Type B pancreatic cell (in vitro differentiated cells): ENCODE measurements at regions not wholly inside any gene's neighbourhood (a gene's known extent, or its start where the extent isn't known, plus 50 kb on each side); places are given as distances from the start of the nearest gene placed in this dataset.

Experiments used
- DNase-seq: peaks from one replicate; pipeline ENCODE4 v3.0.0; 2021; ENCODE audit warnings: mixed read lengths; ENCODE audit not compliant: unreplicated experiment; ENCODE audit errors: extremely low spot score
- H3K27ac Mint-ChIP-seq: 2 replicates; pipeline ENCODE4 v1.8.0; 2021; ENCODE audit warnings: mild to moderate bottlenecking, mixed read lengths
- H3K27me3 Mint-ChIP-seq: 2 replicates; pipeline ENCODE4 v1.8.0; 2021; ENCODE audit warnings: mixed read lengths
- H3K36me3 Mint-ChIP-seq: 2 replicates; pipeline ENCODE4 v1.8.0; 2021; ENCODE audit warnings: mixed read lengths
- H3K4me1 Mint-ChIP-seq: one replicate; pipeline ENCODE4 v1.8.0; 2021; ENCODE audit warnings: mixed read lengths; ENCODE audit not compliant: unreplicated experiment
- H3K4me3 Mint-ChIP-seq: 2 replicates; pipeline ENCODE4 v1.8.0; 2021; ENCODE audit warnings: mild to moderate bottlenecking, mixed read lengths
- H3K9me3 Mint-ChIP-seq: 2 replicates; pipeline ENCODE4 v1.8.0; 2021; ENCODE audit warnings: mixed read lengths
- TF ChIP-seq, protein P1 (sequence below): fragments of 200-600 bp; sonication (generic); conservative IDR thresholded peaks from 2 replicates; pipeline ENCODE4 v1.5.0; 2021; ENCODE audit warnings: antibody characterized with exemption, mild to moderate bottlenecking

DNA sequence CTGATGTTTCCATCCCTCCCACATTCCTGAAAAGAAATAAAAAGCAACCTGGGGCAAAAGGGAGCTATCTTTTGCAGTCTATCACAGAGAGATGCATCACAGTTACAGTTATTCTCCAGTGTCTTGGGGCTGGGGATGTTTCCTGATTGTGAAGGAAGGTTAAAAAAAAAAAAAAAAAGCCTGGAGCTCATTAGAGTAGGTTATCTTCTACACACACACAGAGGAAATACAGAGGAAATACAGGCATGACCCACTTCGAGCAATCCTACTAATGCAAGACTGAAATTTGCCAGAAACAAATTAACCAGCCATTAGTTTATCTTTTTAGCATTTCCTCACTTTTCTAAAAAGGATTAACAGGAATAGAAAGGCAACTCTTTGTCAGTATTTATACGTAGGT is 89.4 kb upstream of the CLMP start:
- Mint-ChIP-seq H3K4me3 (no peak overlapping the region), H3K4me1 (no peaks in the 10 kb centered on the region), H3K9me3 (no peaks in the 10 kb centered on the region), H3K36me3 (no peaks in the 10 kb centered on the region), H3K27me3 (peaks cover 35% of the 10 kb centered on the region), H3K27ac (no peak overlapping the region)
- no peak for DNase-seq
- TF ChIP-seq, protein P1, sequence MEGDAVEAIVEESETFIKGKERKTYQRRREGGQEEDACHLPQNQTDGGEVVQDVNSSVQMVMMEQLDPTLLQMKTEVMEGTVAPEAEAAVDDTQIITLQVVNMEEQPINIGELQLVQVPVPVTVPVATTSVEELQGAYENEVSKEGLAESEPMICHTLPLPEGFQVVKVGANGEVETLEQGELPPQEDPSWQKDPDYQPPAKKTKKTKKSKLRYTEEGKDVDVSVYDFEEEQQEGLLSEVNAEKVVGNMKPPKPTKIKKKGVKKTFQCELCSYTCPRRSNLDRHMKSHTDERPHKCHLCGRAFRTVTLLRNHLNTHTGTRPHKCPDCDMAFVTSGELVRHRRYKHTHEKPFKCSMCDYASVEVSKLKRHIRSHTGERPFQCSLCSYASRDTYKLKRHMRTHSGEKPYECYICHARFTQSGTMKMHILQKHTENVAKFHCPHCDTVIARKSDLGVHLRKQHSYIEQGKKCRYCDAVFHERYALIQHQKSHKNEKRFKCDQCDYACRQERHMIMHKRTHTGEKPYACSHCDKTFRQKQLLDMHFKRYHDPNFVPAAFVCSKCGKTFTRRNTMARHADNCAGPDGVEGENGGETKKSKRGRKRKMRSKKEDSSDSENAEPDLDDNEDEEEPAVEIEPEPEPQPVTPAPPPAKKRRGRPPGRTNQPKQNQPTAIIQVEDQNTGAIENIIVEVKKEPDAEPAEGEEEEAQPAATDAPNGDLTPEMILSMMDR: no peak

DNA sequence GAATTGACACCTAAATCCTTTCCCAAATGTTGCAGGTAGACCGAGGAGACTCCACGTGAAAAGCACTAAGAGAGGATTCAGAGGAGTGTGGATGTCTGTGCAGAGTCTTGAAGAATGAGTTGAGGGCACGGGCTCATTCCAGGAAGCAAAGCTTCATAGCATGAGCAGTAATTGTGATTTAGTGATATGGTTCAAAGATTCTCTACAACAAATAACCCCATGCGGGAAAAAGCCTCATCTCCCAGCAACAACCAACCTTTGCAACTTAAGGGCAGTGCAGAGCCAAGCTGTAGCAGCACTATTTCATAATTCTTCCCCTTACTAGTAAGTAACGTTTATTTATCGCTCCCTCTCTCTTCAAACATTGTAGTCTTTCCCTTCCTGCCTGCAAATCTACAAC is 87.5 kb upstream of the CLMP start:
- Mint-ChIP-seq H3K4me3 (no peak overlapping the region), H3K27ac (no peak overlapping the region), H3K27me3 (peaks cover 35% of the 10 kb centered on the region), H3K9me3 (peaks cover 2% of the 10 kb centered on the region), H3K4me1 (no peaks in the 10 kb centered on the region), H3K36me3 (no peaks in the 10 kb centered on the region)
- no peak for DNase-seq
- TF ChIP-seq, protein P1: no peak

DNA sequence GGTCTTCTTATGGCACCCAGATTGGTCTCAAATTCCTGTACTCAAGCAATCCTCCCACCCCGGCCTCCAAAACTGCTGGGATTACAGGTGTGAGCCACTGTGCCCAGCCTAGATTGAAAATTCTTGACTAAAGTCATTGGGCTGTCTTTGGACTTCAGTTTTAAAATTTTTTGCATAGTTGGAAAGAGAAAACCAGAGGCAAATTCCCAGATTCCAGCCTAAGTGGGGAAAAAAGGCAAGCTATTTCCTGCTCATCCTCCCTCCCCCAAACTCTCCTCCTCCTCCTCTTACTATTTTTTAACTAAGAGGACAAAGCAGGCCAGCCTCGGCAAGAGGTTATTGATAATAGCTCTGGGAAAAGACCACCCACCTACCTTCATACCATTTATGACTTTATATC is 78.6 kb upstream of the CLMP start:
- peaks cover 4% of the 10 kb centered on the region for H3K9me3 Mint-ChIP-seq
- no peaks in the 10 kb centered on the region for H3K36me3 Mint-ChIP-seq
- H3K4me1 Mint-ChIP-seq: no peaks in the 10 kb centered on the region
- TF ChIP-seq, protein P1: no peak
- H3K27me3 Mint-ChIP-seq: no peaks in the 10 kb centered on the region
- no peak overlapping the region for H3K4me3 Mint-ChIP-seq
- H3K27ac Mint-ChIP-seq: no peak overlapping the region
- DNase-seq: no peak

DNA sequence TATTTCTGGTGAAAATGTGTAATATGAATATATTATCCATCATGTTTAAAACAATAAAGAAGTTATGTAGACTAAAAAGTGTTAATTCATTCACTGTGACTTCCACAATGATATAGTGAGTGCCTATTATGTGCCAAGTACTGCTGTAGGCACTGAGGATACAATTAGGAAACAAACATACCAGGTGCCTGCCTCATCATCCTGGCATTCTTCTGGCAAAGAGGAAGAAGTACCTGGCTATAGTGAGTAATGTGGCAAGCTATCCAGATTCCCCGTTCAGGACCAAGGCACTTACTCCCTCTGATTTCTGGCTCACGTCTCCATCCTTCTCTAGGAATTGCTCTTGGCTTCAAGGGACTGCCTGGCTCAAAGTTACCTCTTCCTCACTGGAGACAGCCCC is 77.5 kb upstream of the CLMP start:
- H3K27ac Mint-ChIP-seq: no peak overlapping the region
- TF ChIP-seq, protein P1: no peak
- no peak overlapping the region for H3K4me3 Mint-ChIP-seq
- H3K9me3 Mint-ChIP-seq: peaks cover 2% of the 10 kb centered on the region
- DNase-seq: no peak
- H3K27me3 Mint-ChIP-seq: no peaks in the 10 kb centered on the region
- no peaks in the 10 kb centered on the region for H3K36me3 Mint-ChIP-seq
- peaks cover 7% of the 10 kb centered on the region for H3K4me1 Mint-ChIP-seq

DNA sequence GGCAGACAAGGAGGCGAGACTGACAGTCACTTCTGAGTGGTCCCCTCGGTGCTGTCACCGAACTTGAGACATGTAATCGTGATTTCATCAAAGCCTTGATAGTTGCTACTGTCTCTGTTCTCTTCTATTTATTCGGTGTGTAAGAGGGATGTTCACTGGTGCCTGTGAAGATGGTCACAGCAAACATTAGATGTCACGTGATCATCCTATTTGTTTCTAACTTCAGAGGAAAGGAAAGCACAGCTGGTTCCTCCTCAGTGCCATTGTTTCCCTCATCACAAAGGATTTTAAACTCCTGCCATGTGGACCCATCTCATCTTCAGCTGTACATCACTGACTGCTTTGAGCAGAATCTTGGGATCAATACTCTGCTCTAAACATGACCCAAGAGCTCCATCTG is 73.1 kb upstream of the CLMP start:
- H3K4me1 Mint-ChIP-seq: peaks cover 7% of the 10 kb centered on the region
- H3K27ac Mint-ChIP-seq: no peak overlapping the region
- no peaks in the 10 kb centered on the region for H3K36me3 Mint-ChIP-seq
- H3K9me3 Mint-ChIP-seq: no peaks in the 10 kb centered on the region
- H3K27me3 Mint-ChIP-seq: peaks cover 8% of the 10 kb centered on the region
- DNase-seq: no peak
- TF ChIP-seq, protein P1: no peak
- no peak overlapping the region for H3K4me3 Mint-ChIP-seq

DNA sequence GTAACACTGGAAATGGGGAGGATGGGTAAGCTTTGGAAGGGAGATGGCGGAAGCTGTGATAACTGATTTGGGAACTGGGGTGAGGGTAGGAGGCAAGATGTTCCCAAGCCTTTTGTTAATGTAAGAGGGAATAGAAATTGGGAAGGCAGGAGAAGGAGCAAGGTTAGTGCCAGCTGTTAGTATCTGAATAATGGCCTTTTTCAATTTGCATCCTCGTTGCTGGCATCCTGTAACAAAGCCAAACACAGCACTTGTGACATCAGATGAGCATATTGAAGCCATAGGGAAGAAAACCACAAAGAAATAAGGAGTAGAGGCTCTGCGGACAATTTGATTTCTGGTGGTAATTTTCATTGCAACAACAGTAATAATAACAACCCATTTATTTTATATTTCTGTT is 70.9 kb upstream of the CLMP start:
- H3K27ac Mint-ChIP-seq: no peak overlapping the region
- peaks cover 14% of the 10 kb centered on the region for H3K4me1 Mint-ChIP-seq
- no peak for DNase-seq
- TF ChIP-seq, protein P1: no peak
- no peaks in the 10 kb centered on the region for H3K9me3 Mint-ChIP-seq
- H3K4me3 Mint-ChIP-seq: no peak overlapping the region
- H3K27me3 Mint-ChIP-seq: peaks cover 17% of the 10 kb centered on the region
- no peaks in the 10 kb centered on the region for H3K36me3 Mint-ChIP-seq
